NCI-H1930 (cell line): ENCODE measurements at regions not wholly inside any gene's neighbourhood (a gene's known extent, or its start where the extent isn't known, plus 50 kb on each side); places are given as distances from the start of the nearest gene placed in this dataset.
"Not testable (repeated sequence)": the region's sequence is repeated elsewhere in the genome, so short reads cannot be mapped to it uniquely, and the experiment has no call there.

Experiments used
- DNase-seq, 2 experiments: peaks; one replicate each; lab custom pipeline; 2025; lab: John Stamatoyannopoulos, UW

- DNase-seq: no peak
Measured at GRCh38 chr12:58654021-58654420, 266.3 kb downstream of the LRIG3 start.

- DNase-seq: no peak
Measured at GRCh38 chr12:58655375-58655774, 264.9 kb downstream of the LRIG3 start.

- no peak for DNase-seq
Measured at GRCh38 chr12:58656254-58657009, 263.9 kb downstream of the LRIG3 start.

GRCh38 chr12:58657190-58657589 is 263.1 kb downstream of the LRIG3 start:
- DNase-seq: no peak

DNA sequence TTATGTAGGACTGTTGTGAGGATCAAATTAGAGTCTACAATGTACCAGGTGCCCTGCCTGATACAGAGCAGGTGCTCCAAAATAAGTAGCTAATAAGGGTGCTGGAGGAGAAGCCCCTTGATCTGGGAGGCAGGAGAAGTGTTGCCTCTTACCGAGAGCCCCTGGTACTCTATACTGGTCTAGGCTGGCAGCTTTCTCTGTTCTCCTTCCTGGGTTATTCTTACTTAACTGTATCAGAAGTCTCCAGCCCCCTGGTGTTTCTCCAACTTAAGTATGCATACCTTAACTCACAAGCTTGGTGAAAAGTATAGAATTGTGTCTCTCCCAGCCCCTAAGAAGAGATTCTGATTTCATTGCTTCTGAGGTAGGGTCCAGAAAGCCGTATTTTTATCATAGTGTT is 254.9 kb downstream of the LRIG3 start:
- DNase-seq: no peak

GRCh38 chr12:58668233-58668632 is 252.1 kb downstream of the LRIG3 start:
- DNase-seq: no peak

DNA sequence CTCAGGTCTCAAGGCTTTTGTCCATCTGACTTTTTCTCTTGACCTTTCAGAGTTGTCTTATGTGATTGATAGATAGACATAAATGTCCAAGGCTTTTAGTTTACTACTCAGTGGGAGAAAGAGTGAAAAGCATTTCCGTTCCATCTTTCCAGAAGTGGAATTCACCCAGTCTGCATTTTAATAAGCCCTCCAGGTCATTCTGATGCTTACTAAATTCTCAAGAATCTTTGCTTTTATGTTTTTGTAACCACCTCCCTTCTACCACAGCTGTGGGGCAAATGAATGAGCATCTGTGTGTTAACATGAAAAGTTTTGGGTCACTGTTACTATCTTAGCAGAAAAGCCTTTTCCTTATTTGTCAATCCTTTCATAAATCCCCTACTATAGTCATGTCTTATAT is 251.4 kb downstream of the LRIG3 start:
- no peak for DNase-seq

DNA sequence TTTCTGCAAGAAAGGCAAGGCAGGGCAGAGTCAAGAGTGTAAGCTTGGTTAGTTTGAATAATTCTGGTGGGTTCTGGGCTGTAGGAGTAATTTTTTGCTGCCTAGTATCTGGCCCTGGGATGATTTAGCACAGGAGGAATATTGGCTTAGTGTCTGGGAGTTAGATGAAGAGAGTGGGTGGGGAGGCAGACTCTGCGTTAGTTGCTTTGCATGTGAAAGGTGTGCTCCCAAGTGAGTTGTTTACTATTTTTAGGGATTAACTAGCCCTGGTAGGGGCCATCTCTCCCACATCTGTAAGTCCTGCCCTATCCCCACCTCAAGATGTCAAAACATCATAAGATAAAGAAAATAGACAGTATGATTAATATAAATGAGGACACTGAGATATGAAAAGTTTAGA is 249.7 kb downstream of the LRIG3 start:
- DNase-seq: no peak

- no peak for DNase-seq
Measured at GRCh38 chr12:58671196-58671595, 249.1 kb downstream of the LRIG3 start.

GRCh38 chr12:58673021-58673420 is 247.3 kb downstream of the LRIG3 start:
- no peak for DNase-seq

DNA sequence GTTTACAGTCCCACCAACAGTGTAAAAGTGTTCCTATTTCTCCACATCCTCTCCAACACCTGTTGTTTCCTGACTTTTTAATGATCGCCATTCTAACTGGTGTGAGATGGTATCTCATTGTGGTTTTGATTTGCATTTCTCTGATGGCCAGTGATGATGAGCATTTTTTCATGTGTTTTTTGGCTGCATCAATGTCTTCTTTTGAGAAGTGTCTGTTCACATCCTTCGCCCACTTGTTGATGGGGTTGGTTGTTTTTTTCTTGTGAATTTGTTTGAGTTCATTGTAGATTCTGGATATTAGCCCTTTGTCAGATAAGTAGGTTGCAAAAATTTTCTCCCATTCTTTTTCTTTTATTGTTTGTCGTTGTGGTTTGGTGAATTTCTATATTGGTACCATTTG is 242.5 kb downstream of the LRIG3 start:
- not testable (repeated sequence) for DNase-seq

DNA sequence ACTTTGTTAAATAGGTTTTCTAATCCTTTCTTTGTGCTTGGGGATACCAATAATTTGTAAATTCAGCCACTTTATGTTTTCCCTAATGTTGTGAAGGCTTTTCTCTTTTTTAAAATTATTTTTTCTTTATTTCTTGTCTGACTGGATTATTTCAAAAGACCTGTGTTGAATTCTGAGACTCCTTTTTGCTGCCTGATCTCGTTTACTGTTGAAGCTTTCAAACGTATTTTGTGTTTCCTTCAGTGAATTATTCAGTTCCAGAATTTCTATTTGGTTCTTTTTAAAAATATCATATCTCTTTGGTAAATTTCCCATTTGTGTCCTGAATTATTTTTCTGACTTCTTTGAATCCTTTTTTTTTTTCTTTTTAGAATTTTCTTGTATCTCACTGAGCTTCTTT is 241.6 kb downstream of the LRIG3 start:
- no peak for DNase-seq

GRCh38 chr12:58681730-58682129 is 238.6 kb downstream of the LRIG3 start:
- DNase-seq: no peak

DNA sequence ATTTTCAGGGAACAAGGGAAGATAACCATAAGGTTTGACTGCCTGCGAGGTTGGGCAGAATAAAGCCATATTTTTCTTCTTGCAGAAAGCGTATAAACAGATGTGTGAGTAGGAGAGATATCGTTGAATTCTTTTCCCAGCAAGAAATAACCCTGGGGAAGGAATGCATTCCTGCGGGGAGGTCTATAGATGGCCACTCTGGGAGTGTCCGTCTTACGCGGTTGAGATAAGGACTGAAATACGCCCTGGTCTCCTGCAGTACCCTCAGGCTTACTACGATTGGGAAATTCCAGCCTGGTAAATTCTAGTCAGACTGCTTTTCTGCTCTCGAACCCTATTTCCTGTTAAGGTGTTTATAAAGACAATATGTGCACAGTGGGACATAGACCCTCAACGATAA is 225.0 kb downstream of the LRIG3 start:
- DNase-seq: no peak

DNA sequence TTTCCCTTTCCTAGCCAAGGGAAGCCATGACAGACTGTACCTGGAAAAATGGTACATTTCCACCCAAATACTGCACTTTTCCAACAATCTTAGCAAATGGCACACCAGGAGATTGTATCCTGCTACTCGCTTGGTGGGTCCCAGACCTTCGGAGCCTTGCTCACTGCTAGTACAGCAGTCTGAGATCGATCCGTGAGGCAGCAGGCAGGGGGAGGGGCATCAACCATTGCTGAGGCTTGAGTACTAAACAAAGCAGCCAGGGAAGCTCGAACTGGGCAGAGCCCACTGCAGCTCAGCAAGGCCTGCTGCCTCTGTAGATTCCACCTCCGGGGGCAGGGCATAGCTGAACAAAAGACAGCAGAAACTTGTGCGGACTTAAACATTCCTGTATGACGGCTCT is 218.8 kb downstream of the LRIG3 start:
- no peak for DNase-seq

- DNase-seq: no peak
Measured at GRCh38 chr12:58703866-58704265, 216.4 kb downstream of the LRIG3 start.

- DNase-seq: not testable (repeated sequence)
Measured at GRCh38 chr12:58704770-58705169, 215.5 kb downstream of the LRIG3 start.

DNA sequence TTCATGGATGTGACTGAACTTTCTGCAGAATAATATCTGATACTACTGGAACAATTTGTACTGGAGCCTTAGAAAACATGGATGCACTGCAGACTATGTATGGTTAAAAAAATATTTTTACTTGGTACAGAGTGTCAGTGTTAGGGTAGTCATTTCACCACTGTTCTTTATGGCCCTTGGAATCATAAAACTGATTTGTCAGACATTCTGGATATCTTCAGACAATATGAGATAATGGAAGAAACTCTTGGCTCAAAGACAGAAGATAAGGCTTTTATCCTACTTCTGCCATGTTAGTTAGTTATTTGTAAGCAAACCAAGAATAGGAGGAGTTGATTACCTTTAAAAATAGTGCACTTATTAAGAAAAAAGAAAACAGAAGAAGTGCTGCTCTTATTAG is 209.4 kb downstream of the LRIG3 start:
- no peak for DNase-seq

GRCh38 chr12:58711974-58712373 is 208.3 kb downstream of the LRIG3 start:
- DNase-seq: no peak

GRCh38 chr12:58712976-58713375 is 207.3 kb downstream of the LRIG3 start:
- DNase-seq: no peak

DNA sequence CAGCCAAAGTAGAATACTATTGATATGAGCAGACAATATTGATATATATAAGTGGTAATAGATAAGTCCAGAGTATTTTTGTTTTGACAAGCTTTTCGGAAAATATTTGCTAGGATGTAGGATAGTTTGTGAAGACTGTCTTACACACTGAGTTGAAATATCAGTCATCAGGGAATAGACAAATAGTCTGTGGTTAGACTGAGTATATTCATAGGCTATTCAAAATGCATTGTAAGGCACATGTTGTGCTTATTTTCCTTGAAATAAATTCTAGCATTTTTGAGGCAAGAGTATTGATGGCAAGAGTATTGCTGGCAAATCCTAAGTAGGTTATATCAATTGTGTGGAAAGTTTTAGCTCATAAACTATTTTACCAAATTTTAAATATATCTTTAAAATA is 201.1 kb downstream of the LRIG3 start:
- DNase-seq: no peak

GRCh38 chr12:58720421-58720820 is 199.9 kb downstream of the LRIG3 start:
- DNase-seq: no peak

DNA sequence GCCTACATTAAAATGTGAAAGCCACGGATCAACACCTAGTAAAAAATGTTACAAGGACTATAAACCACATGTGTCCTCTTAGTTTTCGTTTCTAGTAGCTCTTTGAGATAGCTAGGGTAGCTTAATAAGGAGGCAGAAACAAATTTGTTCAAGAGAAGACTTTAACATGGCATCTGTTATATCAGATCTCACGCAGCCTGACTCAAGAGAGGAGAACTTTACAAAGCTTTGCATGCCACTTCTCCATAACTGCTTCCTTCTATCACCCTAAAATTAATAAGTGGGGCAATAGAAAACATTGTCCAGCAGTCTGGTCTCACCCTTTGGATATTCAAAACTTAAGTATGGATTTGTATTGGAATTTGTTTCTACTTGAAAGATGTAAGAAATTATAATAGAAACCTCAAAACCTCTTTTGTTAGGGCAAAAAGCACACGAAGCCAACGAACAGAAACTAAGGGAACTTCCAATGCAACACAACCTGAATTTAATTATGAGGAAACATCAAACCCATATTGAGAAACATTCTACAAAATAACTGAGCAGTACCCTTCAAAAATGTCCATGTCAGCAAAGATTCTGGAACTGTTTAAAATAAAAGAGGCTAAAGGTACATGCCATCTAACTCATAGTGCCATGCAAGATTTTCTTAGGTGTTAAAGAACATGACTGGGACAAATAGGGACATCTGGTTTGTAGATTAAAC is 194.8 kb downstream of the LRIG3 start:
- DNase-seq: no peak

GRCh38 chr12:58727521-58727920 is 192.8 kb downstream of the LRIG3 start:
- no peak for DNase-seq
